Rectal smooth muscle tissue (tissue), 1 donor: ENCODE measurements at regions not wholly inside any gene's neighbourhood (a gene's known extent, or its start where the extent isn't known, plus 50 kb on each side); places are given as distances from the start of the nearest gene placed in this dataset.

Source experiments
- H3K27ac ChIP-seq: one replicate; pipeline ENCODE4 v1.7.0; 2013; ENCODE audit warnings: low read depth, low read length, inconsistent platforms
- H3K27me3 ChIP-seq: one replicate; pipeline ENCODE4 v1.7.0; 2013; ENCODE audit warnings: low read length; ENCODE audit not compliant: control insufficient read depth, insufficient read depth
- H3K36me3 ChIP-seq: one replicate; pipeline ENCODE4 v1.7.0; 2013; ENCODE audit warnings: low read length; ENCODE audit not compliant: control insufficient read depth, insufficient read depth
- H3K4me1 ChIP-seq: one replicate; pipeline ENCODE4 v1.7.0; 2013; ENCODE audit warnings: low read length; ENCODE audit not compliant: control insufficient read depth, insufficient read depth
- H3K4me3 ChIP-seq: one replicate; pipeline ENCODE4 v1.7.0; 2013; ENCODE audit warnings: low read length
- H3K9ac ChIP-seq: one replicate; pipeline ENCODE4 v1.7.0; 2013; ENCODE audit warnings: low read length

- Histone ChIP-seq H3K27me3 (no peaks in the 10 kb centered on the region), H3K27ac (no peak overlapping the region), H3K4me3 (no peak overlapping the region), H3K9ac (no peak overlapping the region), H3K36me3 (no peaks in the 10 kb centered on the region), H3K4me1 (no peaks in the 10 kb centered on the region)
These were observed 216.9 kb upstream of the THBS1 start for GRCh38 chr15:39363761-39364586.

GRCh38 chr15:39364721-39365120 lies 216.2 kb upstream of the THBS1 start:
- Histone ChIP-seq H3K36me3 (no peaks in the 10 kb centered on the region), H3K9ac (no peak overlapping the region), H3K4me3 (no peak overlapping the region), H3K4me1 (no peaks in the 10 kb centered on the region), H3K27ac (no peak overlapping the region), H3K27me3 (no peaks in the 10 kb centered on the region)

GRCh38 chr15:39365161-39365560 lies 215.7 kb upstream of the THBS1 start:
- Histone ChIP-seq H3K4me1 (no peaks in the 10 kb centered on the region), H3K4me3 (no peak overlapping the region), H3K9ac (no peak overlapping the region), H3K27ac (no peak overlapping the region), H3K36me3 (no peaks in the 10 kb centered on the region), H3K27me3 (no peaks in the 10 kb centered on the region)

- Histone ChIP-seq H3K27me3 (no peaks in the 10 kb centered on the region), H3K4me3 (no peak overlapping the region), H3K27ac (no peak overlapping the region), H3K4me1 (no peaks in the 10 kb centered on the region), H3K9ac (no peak overlapping the region), H3K36me3 (no peaks in the 10 kb centered on the region)
These were observed 215.0 kb upstream of the THBS1 start for GRCh38 chr15:39365873-39366272.

GRCh38 chr15:39367596-39367995 lies 213.3 kb upstream of the THBS1 start:
- Histone ChIP-seq H3K36me3 (no peaks in the 10 kb centered on the region), H3K27ac (no peak overlapping the region), H3K4me1 (no peaks in the 10 kb centered on the region), H3K4me3 (no peak overlapping the region), H3K9ac (no peak overlapping the region), H3K27me3 (no peaks in the 10 kb centered on the region)

- Histone ChIP-seq H3K27ac (no peak overlapping the region), H3K4me1 (no peaks in the 10 kb centered on the region), H3K9ac (no peak overlapping the region), H3K27me3 (no peaks in the 10 kb centered on the region), H3K36me3 (no peaks in the 10 kb centered on the region), H3K4me3 (no peak overlapping the region)
These were observed 211.1 kb upstream of the THBS1 start for GRCh38 chr15:39369768-39370167.

GRCh38 chr15:39376371-39376909 lies 204.4 kb upstream of the THBS1 start:
- Histone ChIP-seq H3K27me3 (no peaks in the 10 kb centered on the region), H3K27ac (no peak overlapping the region)

GRCh38 chr15:39381517-39381916 lies 199.4 kb upstream of the THBS1 start:
- Histone ChIP-seq H3K27ac (no peak overlapping the region), H3K4me3 (no peak overlapping the region), H3K36me3 (no peaks in the 10 kb centered on the region), H3K4me1 (no peaks in the 10 kb centered on the region), H3K9ac (no peak overlapping the region), H3K27me3 (no peaks in the 10 kb centered on the region)

More at GRCh38 chr15:39376371-39376909, 204.4 kb upstream of the THBS1 start:
- H3K36me3 ChIP-seq: no peaks in the 10 kb centered on the region
- no peaks in the 10 kb centered on the region for H3K4me1 ChIP-seq
- H3K9ac ChIP-seq: no peak overlapping the region
- H3K4me3 ChIP-seq: no peak overlapping the region

- Histone ChIP-seq H3K27me3 (no peaks in the 10 kb centered on the region), H3K4me1 (no peaks in the 10 kb centered on the region), H3K9ac (no peak overlapping the region), H3K4me3 (no peak overlapping the region), H3K36me3 (no peaks in the 10 kb centered on the region), H3K27ac (no peak overlapping the region)
These were observed 192.8 kb upstream of the THBS1 start for GRCh38 chr15:39388118-39388517.

GRCh38 chr15:39391230-39391629 lies 189.6 kb upstream of the THBS1 start:
- H3K36me3 ChIP-seq: no peaks in the 10 kb centered on the region

DNA sequence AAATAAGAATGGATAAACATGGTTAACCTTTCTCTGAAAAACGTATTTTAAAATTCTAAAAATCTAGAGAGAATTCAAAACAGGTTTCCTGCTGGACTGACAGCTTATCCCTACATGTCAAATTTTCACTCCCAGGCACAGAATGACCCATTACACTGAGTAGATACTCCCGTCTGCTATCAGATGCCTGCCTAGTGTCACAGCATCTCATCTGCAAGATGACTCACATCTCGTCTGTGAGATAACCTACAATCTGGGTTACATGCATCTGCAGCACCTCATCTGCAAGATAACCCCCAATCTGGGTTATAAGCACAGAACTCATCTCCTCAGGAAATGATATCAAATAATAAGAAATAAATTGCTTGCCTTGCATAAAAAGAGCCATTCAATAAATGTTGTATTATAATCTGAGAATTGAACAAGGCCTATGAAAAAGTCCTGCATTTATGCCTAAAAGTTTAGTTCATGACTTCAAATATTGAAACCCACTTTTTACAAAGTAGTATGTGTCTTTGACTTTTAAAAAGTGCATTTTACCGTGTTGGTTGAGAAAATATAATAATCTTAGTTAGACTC lies 188.3 kb upstream of the THBS1 start:
- H3K36me3 ChIP-seq: no peaks in the 10 kb centered on the region
- no peaks in the 10 kb centered on the region for H3K4me1 ChIP-seq
- no peak overlapping the region for H3K27ac ChIP-seq
- H3K27me3 ChIP-seq: no peaks in the 10 kb centered on the region
- no peak overlapping the region for H3K4me3 ChIP-seq
- no peak overlapping the region for H3K9ac ChIP-seq

More at GRCh38 chr15:39391230-39391629, 189.6 kb upstream of the THBS1 start:
- H3K4me3 ChIP-seq: no peak overlapping the region
- H3K4me1 ChIP-seq: no peaks in the 10 kb centered on the region
- H3K27ac ChIP-seq: peak overlapping the region; percentile 16
- H3K9ac ChIP-seq: no peak overlapping the region
- no peaks in the 10 kb centered on the region for H3K27me3 ChIP-seq

DNA sequence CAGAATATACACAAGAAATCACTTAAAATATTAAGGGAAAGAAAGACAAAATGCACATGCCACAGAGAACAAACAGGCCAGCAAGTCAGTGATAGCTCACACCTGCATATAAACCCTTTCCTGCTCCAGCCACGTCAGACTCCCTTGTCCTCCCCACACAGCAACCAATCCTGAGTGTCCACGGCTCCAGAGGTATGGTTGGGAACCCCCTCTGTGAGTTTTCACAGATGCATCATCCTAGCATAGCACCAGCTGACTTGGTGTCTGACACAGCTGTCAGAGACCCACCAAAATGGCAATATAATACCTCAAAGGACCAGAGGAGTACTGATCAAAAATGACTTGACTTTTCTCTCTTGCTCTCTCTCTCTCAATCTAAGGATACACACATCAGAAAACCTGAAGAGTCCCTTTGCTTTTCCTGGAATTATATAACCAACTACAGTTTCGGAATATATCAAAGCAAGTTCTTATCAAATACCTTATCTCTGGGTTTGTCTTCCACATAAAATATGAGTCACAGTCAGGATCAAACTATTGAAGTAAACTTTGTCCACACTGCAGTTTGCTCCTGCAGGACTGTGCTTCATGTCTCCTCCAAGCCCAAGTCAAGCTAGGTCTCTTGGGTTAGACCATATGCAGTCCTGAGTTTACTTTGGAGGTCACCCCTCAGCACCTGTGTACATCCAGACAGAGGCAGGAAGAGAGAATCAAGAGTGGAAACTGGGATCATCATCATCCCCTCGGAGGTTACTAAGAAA lies 187.1 kb upstream of the THBS1 start:
- H3K4me3 ChIP-seq: no peak overlapping the region
- H3K36me3 ChIP-seq: no peaks in the 10 kb centered on the region
- no peak overlapping the region for H3K27ac ChIP-seq
- no peaks in the 10 kb centered on the region for H3K4me1 ChIP-seq
- H3K9ac ChIP-seq: no peak overlapping the region
- no peaks in the 10 kb centered on the region for H3K27me3 ChIP-seq
